ENCODE measurements at regions not wholly inside any gene's neighbourhood (a gene's known extent, or its start where the extent isn't known, plus 50 kb on each side); places are given as distances from the start of the nearest gene placed in this dataset.

GRCh38 chr7:119905495-119905894 lies 367.5 kb upstream of the KCND2 start:
- no peak for TF ChIP-seq POLR2A (IDR thresholded peaks at IDR 0.05)
- TF ChIP-seq, protein P1, sequence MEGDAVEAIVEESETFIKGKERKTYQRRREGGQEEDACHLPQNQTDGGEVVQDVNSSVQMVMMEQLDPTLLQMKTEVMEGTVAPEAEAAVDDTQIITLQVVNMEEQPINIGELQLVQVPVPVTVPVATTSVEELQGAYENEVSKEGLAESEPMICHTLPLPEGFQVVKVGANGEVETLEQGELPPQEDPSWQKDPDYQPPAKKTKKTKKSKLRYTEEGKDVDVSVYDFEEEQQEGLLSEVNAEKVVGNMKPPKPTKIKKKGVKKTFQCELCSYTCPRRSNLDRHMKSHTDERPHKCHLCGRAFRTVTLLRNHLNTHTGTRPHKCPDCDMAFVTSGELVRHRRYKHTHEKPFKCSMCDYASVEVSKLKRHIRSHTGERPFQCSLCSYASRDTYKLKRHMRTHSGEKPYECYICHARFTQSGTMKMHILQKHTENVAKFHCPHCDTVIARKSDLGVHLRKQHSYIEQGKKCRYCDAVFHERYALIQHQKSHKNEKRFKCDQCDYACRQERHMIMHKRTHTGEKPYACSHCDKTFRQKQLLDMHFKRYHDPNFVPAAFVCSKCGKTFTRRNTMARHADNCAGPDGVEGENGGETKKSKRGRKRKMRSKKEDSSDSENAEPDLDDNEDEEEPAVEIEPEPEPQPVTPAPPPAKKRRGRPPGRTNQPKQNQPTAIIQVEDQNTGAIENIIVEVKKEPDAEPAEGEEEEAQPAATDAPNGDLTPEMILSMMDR (IDR thresholded peaks at IDR 0.05), result no peak
- no peak for TF ChIP-seq POLR2AphosphoS5 (IDR thresholded peaks at IDR 0.05)

Measured in breast epithelium (tissue), 3 donors.